DMS79 (cell line): ENCODE measurements at regions not wholly inside any gene's neighbourhood (a gene's known extent, or its start where the extent isn't known, plus 50 kb on each side); places are given as distances from the start of the nearest gene placed in this dataset.

ENCODE experiments used
- DNase-seq: peaks from one replicate; lab custom pipeline; 2025; lab: John Stamatoyannopoulos, UW

DNA sequence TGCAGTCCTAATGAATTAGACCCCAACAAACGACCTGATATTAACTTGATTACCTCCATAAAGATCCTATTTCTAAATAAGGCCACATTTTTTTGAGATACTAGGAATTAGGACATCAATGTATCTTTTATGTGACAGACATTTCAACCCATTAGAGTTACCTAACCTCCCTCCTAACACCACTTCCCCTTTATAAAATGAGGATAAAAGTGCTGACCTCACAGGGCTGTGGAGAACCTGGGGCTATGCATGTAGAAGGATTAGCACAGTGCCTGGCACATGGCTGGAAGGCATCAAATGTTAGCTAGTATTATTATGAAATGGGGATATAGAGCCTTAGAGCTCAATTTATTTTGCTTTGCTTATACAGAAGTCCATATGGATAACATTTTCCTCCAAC lies 53.5 kb upstream of the LRRN1 start:
- no peak for DNase-seq

GRCh38 chr3:3744826-3745225 lies 54.4 kb upstream of the LRRN1 start:
- DNase-seq: no peak

DNA sequence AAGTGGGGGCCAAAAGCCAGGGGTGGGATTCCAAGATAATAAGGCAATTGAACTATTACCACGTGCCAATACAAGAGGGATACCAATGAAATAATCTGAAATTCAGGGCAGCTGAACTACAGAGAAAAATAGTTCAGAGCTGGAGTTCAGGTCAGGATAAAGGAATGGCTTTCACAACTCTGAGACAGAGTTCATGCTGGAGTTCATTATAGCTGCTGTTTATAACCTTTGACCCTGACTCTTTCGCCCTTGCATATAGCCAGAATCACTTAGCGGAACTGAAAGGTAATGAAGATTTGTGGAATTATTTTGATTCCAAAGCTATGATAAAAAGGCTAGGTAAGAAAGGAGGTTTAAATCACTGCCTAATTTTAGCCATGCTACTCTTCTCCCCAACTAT lies 55.5 kb upstream of the LRRN1 start:
- no peak for DNase-seq

- DNase-seq: no peak
Measured at GRCh38 chr3:3740061-3740460, 59.2 kb upstream of the LRRN1 start.

- no peak for DNase-seq
Measured at GRCh38 chr3:3739330-3740060, 59.7 kb upstream of the LRRN1 start.

GRCh38 chr3:3737531-3737930 lies 61.7 kb upstream of the LRRN1 start:
- DNase-seq: no peak

GRCh38 chr3:3735919-3736318 lies 63.3 kb upstream of the LRRN1 start:
- no peak for DNase-seq

GRCh38 chr3:3734881-3735280 lies 64.3 kb upstream of the LRRN1 start:
- no peak for DNase-seq

- no peak for DNase-seq
Measured at GRCh38 chr3:3729261-3729660, 70.0 kb upstream of the LRRN1 start.

- DNase-seq: no peak
Measured at GRCh38 chr3:3726549-3726948, 72.7 kb upstream of the LRRN1 start.

- DNase-seq: no peak
Measured at GRCh38 chr3:3714572-3714971, 84.7 kb upstream of the LRRN1 start.

DNA sequence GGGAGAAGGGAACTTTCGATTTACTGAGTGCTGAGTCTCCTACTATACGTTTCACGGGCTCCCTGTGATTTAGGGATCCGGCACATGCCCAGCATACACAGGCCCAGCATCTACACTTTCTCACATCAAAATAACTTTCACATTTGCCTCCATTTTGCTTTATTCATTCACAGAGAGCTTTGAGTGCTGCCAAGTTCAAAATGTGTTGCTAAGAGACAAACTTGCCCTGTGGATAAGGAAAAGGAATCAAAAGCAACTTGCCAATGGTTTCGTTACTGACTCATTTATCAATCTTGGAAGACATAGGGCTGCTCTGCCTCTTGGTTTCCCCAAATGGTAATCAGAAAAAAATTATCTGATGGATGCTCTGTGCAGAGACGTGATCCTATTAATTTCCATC lies 86.3 kb upstream of the LRRN1 start:
- no peak for DNase-seq

DNA sequence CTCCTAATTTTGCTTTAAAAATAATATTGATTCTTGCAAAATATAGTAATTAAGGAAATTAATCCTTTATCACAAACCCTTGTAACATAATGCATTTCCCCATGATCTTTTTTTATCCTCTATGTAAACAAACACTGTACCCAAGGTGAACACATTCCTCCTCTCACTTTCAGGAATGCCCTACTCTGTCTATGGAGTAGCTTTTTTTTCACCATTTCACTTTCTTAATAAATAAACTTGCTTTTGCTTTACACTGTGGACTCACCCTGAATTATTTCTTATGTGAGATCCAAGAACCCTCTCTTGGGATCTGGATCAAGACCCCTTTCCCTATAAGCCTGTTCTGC lies 90.5 kb upstream of the LRRN1 start:
- no peak for DNase-seq

DNA sequence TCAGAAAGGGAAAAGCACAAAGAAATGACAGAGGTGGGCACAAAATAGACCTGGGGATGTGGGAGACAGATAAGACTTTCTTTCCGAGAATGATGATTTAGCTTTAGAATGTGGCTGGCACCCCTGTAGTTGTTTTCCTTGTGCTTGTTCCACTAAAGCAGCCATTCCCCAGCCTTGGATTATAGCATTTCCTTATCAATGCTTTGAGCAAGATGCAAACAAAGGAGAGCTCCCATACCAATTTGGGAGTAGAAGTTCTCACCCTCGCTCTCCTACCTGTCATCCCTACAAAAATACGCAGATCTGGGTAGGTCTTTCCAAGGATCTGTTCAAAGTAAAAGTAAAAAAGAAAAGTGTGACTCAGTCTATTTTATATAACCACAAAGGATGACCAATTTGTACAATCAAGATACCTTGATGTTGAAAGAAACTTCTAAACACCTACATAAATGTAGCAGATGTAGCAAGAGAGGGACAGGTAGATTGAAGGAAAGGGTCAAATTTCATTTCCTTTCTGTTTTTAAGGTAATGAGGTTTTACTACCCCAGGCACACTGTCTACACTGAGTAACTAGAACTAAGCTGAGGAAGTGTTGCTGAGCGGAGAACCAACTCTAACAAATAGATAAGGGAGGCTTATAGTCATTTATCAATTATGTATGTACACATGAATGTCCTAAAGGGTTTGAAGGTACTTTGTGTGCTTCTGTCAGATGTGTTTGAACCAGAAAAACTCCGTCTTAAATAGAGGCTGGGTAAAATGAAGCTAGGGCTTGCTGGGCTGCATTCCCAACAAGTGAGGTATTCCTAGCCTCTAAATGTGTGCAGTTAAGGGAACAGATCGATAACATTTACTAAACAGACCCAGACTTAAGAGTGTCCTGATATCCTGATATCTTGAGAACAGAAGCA lies 91.1 kb upstream of the LRRN1 start:
- DNase-seq: no peak

DNA sequence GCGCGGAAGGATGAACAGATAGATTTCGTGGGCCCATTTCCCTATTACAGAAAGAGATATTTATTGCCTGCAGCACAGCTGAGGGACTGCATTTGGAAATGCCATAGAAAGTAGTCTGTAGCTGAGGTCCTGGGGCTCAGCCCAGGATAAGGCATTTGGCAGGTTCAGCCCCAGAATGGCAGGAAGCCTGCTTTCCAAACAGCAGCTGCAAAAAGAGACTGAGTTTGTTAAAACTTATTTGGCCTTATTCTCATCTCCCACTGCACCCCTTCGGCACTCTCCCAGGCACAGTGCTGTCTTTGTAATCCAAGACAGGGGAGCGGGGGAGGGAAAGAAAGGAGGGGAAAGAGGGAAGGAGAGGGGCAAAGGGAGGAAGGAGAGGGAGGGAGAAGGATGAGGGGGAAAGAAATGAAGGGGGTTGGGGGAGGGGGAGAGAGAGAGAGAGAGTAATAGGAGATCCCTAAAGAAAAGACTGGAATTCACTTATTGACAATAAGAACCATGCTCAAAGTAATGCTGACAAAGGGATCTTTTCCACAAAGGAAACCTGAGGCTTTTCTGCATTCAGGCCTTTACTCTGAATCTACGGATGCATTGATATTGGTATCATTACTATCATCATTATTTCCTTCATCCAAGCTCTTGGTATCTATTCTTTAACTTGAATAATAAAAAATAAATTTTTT lies 94.0 kb upstream of the LRRN1 start:
- DNase-seq: no peak

GRCh38 chr3:3701949-3702348 lies 97.3 kb upstream of the LRRN1 start:
- DNase-seq: no peak

GRCh38 chr3:3699816-3700633 lies 99.2 kb upstream of the LRRN1 start:
- no peak for DNase-seq

GRCh38 chr3:3699407-3699806 lies 99.8 kb upstream of the LRRN1 start:
- DNase-seq: no peak

GRCh38 chr3:3696345-3696744 lies 102.9 kb upstream of the LRRN1 start:
- no peak for DNase-seq

- no peak for DNase-seq
Measured at GRCh38 chr3:3693593-3693992, 105.6 kb upstream of the LRRN1 start.

GRCh38 chr3:3689601-3690375 lies 109.4 kb upstream of the LRRN1 start:
- no peak for DNase-seq
